ENCODE measurements at regions not wholly inside any gene's neighbourhood (a gene's known extent, or its start where the extent isn't known, plus 50 kb on each side); places are given as distances from the start of the nearest gene placed in this dataset.

DNA sequence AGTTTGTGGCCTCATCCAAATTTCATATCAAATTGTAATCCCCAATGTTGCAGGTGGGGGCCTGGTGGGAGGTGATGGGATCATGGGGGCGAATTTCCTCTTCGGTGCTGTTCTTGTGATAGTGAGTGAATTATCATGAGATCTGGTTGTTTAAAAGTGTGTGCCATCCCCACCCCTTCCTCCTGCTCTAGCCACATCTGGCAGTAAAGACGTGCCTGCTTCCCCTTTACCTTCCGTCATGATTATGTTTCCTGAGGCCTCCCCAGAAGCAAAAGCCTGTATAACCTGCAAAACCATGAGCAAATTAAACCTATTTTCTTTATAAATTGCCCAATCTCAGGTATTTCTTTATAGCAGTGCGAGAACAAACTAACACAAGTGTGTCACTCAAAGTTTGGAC lies 71.0 kb upstream of the MOCS2 start:
- TF ChIP-seq CTCF (conservative IDR thresholded peaks at IDR 0.05; ENCODE audit: control insufficient read depth, insufficient read depth, low read depth, low read length), result no peak
- no peak for DNase-seq (ENCODE audit: low read depth)
- no peak overlapping the region for H3K4me3 ChIP-seq (ENCODE audit: control insufficient read depth, low read depth, low read length)

DNA sequence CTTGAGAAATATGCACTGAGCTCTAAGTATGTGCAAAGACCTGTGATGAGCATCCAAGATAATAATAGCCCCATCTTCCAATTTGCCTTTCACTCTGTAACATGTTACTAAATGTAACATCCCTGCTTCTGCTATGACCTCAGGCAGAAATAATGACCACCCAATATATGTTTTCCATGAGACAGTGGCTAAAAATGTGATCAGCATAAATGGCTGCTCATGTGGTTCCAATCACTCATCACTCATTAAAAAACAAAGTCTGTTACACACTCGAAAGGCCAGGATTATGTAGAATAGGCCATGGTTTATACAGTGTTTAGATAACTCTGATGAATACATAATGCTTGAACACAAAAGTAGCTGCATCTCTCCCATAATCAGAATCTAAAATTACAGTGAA lies 71.4 kb upstream of the MOCS2 start:
- H3K4me3 ChIP-seq (ENCODE audit: control insufficient read depth, low read depth, low read length), result no peak overlapping the region
- no peak for TF ChIP-seq CTCF (conservative IDR thresholded peaks at IDR 0.05; ENCODE audit: control insufficient read depth, insufficient read depth, low read depth, low read length)
- no peak for DNase-seq (ENCODE audit: low read depth)

DNA sequence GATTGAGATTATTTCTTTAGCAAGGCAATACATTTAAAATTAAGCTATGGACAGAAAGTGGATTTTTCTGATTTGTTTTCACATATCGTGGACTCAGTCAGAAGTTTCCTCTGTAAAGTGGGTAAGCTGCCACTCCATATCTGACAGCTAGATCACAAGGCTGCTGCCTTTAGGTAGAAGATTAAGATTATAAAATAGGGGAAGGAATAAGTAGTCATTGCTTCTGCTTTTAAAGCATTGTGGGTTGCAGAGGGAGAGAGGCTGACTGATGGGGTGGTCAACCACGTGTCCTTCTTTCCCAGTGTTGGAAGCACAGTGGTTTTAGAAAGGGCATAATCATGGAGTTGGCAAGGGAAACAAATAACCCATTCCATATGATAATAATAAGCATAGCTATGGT lies 74.3 kb upstream of the MOCS2 start:
- no peak for TF ChIP-seq CTCF (conservative IDR thresholded peaks at IDR 0.05; ENCODE audit: control insufficient read depth, insufficient read depth, low read depth, low read length)
- no peak for DNase-seq (ENCODE audit: low read depth)
- no peak overlapping the region for H3K4me3 ChIP-seq (ENCODE audit: control insufficient read depth, low read depth, low read length)

GRCh38 chr5:53191548-53192165 lies 82.1 kb upstream of the MOCS2 start:
- no peak for DNase-seq (ENCODE audit: low read depth)
- H3K4me3 ChIP-seq (ENCODE audit: control insufficient read depth, low read depth, low read length), result no peak overlapping the region
- no peak for TF ChIP-seq CTCF (conservative IDR thresholded peaks at IDR 0.05; ENCODE audit: control insufficient read depth, insufficient read depth, low read depth, low read length)

DNA sequence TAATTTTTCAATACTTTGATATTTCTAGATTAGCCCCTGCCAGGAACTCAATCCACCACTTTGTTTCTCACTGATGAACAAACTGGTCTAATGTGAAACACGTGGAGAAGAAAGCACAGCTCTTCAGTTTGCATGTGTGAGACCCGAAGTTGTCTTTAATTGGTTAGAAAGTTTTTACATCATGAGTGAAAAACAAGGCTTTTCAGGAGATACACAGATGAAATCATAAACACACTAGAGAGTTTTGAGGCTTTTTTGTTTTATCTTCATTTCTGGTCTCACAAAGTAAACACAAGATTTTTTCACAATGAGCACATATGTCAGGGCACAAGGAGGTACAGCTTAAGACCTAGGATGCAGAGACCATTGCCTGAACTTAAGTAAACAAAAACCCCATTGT lies 84.5 kb upstream of the MOCS2 start:
- peak; percentile 11 for DNase-seq (ENCODE audit: low read depth)
- no peak for TF ChIP-seq CTCF (conservative IDR thresholded peaks at IDR 0.05; ENCODE audit: control insufficient read depth, insufficient read depth, low read depth, low read length)
- H3K4me3 ChIP-seq (ENCODE audit: control insufficient read depth, low read depth, low read length), result no peak overlapping the region

DNA sequence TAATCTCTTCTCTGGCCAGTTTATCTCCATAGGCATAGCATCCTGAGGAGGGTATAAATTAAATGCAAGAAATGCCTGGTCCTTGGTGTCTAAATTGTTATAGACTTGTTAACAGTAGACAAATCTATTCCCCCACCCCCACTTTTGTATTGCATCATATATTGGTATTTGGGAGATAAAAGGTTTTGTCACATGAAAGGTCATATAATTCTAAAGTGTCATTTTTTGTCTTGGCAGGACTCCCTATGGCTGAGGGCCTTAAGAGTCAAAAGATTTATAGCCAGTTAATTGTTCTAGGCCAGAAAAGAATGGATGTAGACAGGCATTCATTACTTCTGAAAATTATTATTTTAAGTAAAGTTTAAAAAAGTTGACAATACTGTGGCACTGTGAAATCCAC lies 90.3 kb upstream of the MOCS2 start:
- no peak for TF ChIP-seq CTCF (conservative IDR thresholded peaks at IDR 0.05; ENCODE audit: control insufficient read depth, insufficient read depth, low read depth, low read length)
- H3K4me3 ChIP-seq (ENCODE audit: control insufficient read depth, low read depth, low read length), result no peak overlapping the region
- DNase-seq (ENCODE audit: low read depth), result no peak

- no peak overlapping the region for H3K4me3 ChIP-seq (ENCODE audit: control insufficient read depth, low read depth, low read length)
- no peak for DNase-seq (ENCODE audit: low read depth)
- TF ChIP-seq CTCF (conservative IDR thresholded peaks at IDR 0.05; ENCODE audit: control insufficient read depth, insufficient read depth, low read depth, low read length), result no peak
These were observed 90.7 kb upstream of the MOCS2 start for GRCh38 chr5:53200306-53200705.
